Stomach (tissue), 8 donors: ENCODE measurements at regions not wholly inside any gene's neighbourhood (a gene's known extent, or its start where the extent isn't known, plus 50 kb on each side); places are given as distances from the start of the nearest gene placed in this dataset.

Source experiments
- DNase-seq, 2 donors: peaks; one replicate each; pipeline versions ENCODE4 v3.0.0 to v3.0.0-alpha.2; 2013 to 2019
- H3K27ac ChIP-seq, 5 donors: fragments of 200-600 bp in 4 of 5; sonication (generic) in 4 of 5; one replicate each; pipeline ENCODE4 v1.5.1; 2013 to 2019; ENCODE audit warnings: mild to moderate bottlenecking in 1 of 5, moderate library complexity in 1 of 5
- H3K27me3 ChIP-seq, 3 donors: fragments of 200-600 bp; sonication (generic); one replicate each; pipeline ENCODE4 v1.5.1; 2017 to 2019; ENCODE audit warnings: mixed run types in 1 of 3
- H3K36me3 ChIP-seq, 4 donors: fragments of 200-600 bp; sonication (generic); 1 replicate in 3 of 4; 2 replicates in 1 of 4; pipeline ENCODE4 v1.5.1; 2016 to 2019
- H3K4me1 ChIP-seq, 4 donors: fragments of 200-600 bp; sonication (generic); one replicate each; pipeline ENCODE4 v1.5.1; 2016 to 2019
- H3K4me3 ChIP-seq, 4 donors: fragments of 200-600 bp; sonication (generic) in 3 of 4; one replicate each; pipeline ENCODE4 v1.5.1; 2016 to 2019; ENCODE audit warnings: mild to moderate bottlenecking in 1 of 4
- H3K9me3 ChIP-seq, 4 donors: fragments of 200-600 bp; sonication (generic); one replicate each; pipeline ENCODE4 v1.5.1; 2016 to 2019
- EP300 ChIP-seq: sonication (generic); formaldehyde crosslinking; IDR thresholded peaks from one replicate; pipeline ENCODE4 v1.6.1; 2017; ENCODE audit warnings: antibody characterized with exemption
- POLR2A ChIP-seq, 4 donors: fragments of 450-650 bp; IDR thresholded peaks; one replicate each; pipeline ENCODE4 v1.6.1; 2016; ENCODE audit warnings: antibody characterized with exemption in 4 of 4, control low read depth in 2 of 4, mild to moderate bottlenecking in 1 of 4, moderate library complexity in 1 of 4
- POLR2AphosphoS5 ChIP-seq, 3 donors: sonication (generic); formaldehyde crosslinking; IDR thresholded peaks; one replicate each; pipeline ENCODE4 v1.6.1; 2016; ENCODE audit warnings: antibody characterized with exemption in 3 of 3
- WGBS, 5 donors: extraction: QIAGEN DNeasy Blood & Tissue Kit in 3 of 5; methylation state at CpG; one replicate each; pipeline versions ENCODE4 v1.1.5 to v1.1.7; 2013 to 2018; 5-methylcytosine and 5-hydroxymethylcytosine counted together
- intact Hi-C: fragments of 100-400 bp; cut with DNase I; formaldehyde crosslinking; loops from one replicate; pipeline ENCODE4 v1.15.1; 2023; ENCODE audit warnings: low total_unique reads
- TF ChIP-seq, protein P1 (sequence below), 7 experiments: fragments of 450-650 bp in 4 of 7; fragments of 200-600 bp in 3 of 7; sonication (generic) in 3 of 7; IDR thresholded peaks; one replicate each; pipeline ENCODE4 v1.5.1; 2016 to 2019; ENCODE audit warnings: antibody characterized with exemption in 7 of 7, control low read depth in 2 of 7, mild to moderate bottlenecking in 1 of 7
- donor health status: healthy with polysubstance abuse.
- donor health status: Bipolar disorder and iron deficiency.
- donor health status: healthy.

GRCh38 chr14:65804439-65805112, 392.0 kb downstream of the FUT8 start:
- no peak for TF ChIP-seq EP300
- no peaks in the 10 kb centered on the region for H3K4me1 ChIP-seq
- no peak overlapping the region for H3K27ac ChIP-seq
- no peaks in the 10 kb centered on the region for H3K36me3 ChIP-seq
- no peaks in the 10 kb centered on the region for H3K27me3 ChIP-seq
- intact Hi-C loops = no loop called here
- no peak overlapping the region for H3K4me3 ChIP-seq
- WGBS, 5 donors = 71 to 82% (median 81%) methylated on average over 10 to 14 of the region's 14 CpGs
- H3K9me3 ChIP-seq = peaks cover 3 to 23% (median 12%) of the 10 kb centered on the region in 4 donors
- no peak for DNase-seq

DNA sequence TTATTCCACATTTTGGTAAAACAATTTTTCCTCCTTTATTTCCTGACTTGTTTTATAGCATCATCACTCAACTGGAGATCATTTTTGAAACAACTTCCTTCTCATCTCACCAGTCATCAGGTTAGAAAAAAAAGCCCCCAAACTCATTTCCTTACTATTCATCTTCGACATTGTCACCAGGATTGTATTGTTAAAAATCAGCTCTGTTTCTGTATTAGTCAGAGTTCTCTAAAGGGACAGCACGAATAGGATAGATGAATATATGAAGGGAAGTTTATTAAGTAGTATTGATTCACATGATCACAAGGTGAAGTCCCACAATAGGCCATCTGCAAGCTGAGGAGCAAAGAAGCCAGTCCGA, 392.6 kb downstream of the FUT8 start:
- H3K27ac ChIP-seq = no peak overlapping the region
- H3K27me3 ChIP-seq = no peaks in the 10 kb centered on the region
- intact Hi-C loops = no loop called here
- peaks cover 3 to 23% (median 12%) of the 10 kb centered on the region in 4 donors for H3K9me3 ChIP-seq
- no peak for TF ChIP-seq POLR2A (IDR thresholded peaks at IDR 0.05)
- TF ChIP-seq EP300 = no peak
- no peak for DNase-seq
- no peak overlapping the region for H3K4me3 ChIP-seq
- 84 to 90% (median 85%) methylated on average over 3 of the region's 3 CpGs for WGBS, 5 donors
- no peaks in the 10 kb centered on the region for H3K36me3 ChIP-seq
- H3K4me1 ChIP-seq = no peaks in the 10 kb centered on the region

GRCh38 chr14:65808390-65808789, 395.9 kb downstream of the FUT8 start:
- peaks cover 3 to 23% (median 12%) of the 10 kb centered on the region in 4 donors for H3K9me3 ChIP-seq
- no peaks in the 10 kb centered on the region for H3K4me1 ChIP-seq
- H3K27me3 ChIP-seq = peaks cover 0 to 4% (median 0%) of the 10 kb centered on the region in 3 donors
- TF ChIP-seq, protein P1, sequence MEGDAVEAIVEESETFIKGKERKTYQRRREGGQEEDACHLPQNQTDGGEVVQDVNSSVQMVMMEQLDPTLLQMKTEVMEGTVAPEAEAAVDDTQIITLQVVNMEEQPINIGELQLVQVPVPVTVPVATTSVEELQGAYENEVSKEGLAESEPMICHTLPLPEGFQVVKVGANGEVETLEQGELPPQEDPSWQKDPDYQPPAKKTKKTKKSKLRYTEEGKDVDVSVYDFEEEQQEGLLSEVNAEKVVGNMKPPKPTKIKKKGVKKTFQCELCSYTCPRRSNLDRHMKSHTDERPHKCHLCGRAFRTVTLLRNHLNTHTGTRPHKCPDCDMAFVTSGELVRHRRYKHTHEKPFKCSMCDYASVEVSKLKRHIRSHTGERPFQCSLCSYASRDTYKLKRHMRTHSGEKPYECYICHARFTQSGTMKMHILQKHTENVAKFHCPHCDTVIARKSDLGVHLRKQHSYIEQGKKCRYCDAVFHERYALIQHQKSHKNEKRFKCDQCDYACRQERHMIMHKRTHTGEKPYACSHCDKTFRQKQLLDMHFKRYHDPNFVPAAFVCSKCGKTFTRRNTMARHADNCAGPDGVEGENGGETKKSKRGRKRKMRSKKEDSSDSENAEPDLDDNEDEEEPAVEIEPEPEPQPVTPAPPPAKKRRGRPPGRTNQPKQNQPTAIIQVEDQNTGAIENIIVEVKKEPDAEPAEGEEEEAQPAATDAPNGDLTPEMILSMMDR (IDR thresholded peaks at IDR 0.05) = no peak
- TF ChIP-seq POLR2A (IDR thresholded peaks at IDR 0.05) (no peak), EP300 (no peak), POLR2AphosphoS5 (IDR thresholded peaks at IDR 0.05) (no peak)
- no peak overlapping the region for H3K27ac ChIP-seq
- no peak for DNase-seq
- 96 to 98% (median 98%) methylated on average over 2 of the region's 2 CpGs for WGBS, 5 donors
- no peak overlapping the region for H3K4me3 ChIP-seq
- H3K36me3 ChIP-seq = no peaks in the 10 kb centered on the region
- intact Hi-C loops = no loop called here

DNA sequence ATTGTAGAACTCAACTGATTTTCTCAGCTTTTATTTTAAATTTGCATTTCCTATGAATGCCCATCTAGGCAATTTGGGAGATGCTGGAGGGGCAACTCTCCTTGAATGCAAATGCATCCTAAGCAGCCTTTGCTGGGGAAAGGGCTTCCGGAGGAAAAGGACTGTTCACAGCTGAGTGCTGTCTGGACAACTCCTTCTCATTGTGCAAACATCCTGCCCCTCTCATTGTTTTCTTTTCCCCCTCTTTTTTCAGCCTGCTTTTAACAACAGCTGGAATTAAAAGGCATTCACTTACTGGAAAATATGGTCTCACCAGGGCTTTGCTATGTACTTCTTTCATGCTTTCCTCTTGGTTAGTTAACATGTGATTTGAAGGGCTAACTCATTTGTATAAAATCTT, 397.8 kb downstream of the FUT8 start:
- intact Hi-C loops = no loop called here
- DNase-seq = no peak
- TF ChIP-seq POLR2A (IDR thresholded peaks at IDR 0.05) (no peak), POLR2AphosphoS5 (IDR thresholded peaks at IDR 0.05) (no peak), EP300 (no peak)
- TF ChIP-seq, protein P1 (IDR thresholded peaks at IDR 0.05) = no peak
- no peak overlapping the region for H3K27ac ChIP-seq
- H3K27me3 ChIP-seq = peaks cover 0 to 4% (median 0%) of the 10 kb centered on the region in 3 donors
- peaks cover 3 to 23% (median 12%) of the 10 kb centered on the region in 4 donors for H3K9me3 ChIP-seq
- no peaks in the 10 kb centered on the region for H3K36me3 ChIP-seq
- no peak overlapping the region for H3K4me3 ChIP-seq
- no peaks in the 10 kb centered on the region for H3K4me1 ChIP-seq
- WGBS, 5 donors = 45 to 88% (median 70%) methylated on average over 1 of the region's 1 CpG

DNA sequence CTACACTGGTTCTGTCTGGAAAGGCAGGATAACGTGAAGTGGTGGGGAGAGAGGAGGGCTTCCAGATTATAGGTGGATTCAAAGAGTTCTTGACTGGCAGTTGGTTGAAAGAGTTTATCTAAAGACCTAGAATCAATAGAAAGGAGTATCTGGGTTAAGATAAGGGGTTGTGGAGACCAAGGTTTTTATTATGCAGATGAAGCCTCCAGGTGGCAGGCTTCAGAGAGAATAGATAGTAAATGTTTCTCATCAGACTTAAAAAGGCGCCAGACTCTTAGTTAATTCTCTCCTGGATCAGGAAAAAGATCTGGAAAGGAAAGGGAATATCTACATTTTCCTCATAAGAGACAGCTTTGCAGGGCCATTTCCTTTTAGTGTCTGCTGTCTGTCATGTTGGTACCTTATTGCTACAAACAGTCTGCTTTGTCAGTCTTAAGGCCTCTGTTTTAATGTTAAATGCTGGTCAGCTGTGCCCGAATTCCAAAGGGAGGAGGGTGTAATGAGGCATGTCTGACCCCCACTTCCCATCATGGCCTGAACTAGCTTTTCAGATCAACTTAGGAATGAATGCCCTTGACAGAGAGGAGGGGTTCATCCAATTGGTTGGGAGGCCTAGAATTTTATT, 401.3 kb downstream of the FUT8 start:
- H3K36me3 ChIP-seq = no peaks in the 10 kb centered on the region
- intact Hi-C loops = no loop called here
- 67 to 80% (median 75%) methylated on average over 3 of the region's 3 CpGs for WGBS, 5 donors
- peaks cover 0 to 4% (median 0%) of the 10 kb centered on the region in 3 donors for H3K27me3 ChIP-seq
- peaks cover 0 to 5% (median 2%) of the 10 kb centered on the region in 4 donors for H3K9me3 ChIP-seq
- no peak overlapping the region for H3K27ac ChIP-seq
- H3K4me1 ChIP-seq = no peaks in the 10 kb centered on the region
- TF ChIP-seq EP300 (no peak), POLR2A (IDR thresholded peaks at IDR 0.05) (no peak), POLR2AphosphoS5 (IDR thresholded peaks at IDR 0.05) (no peak)
- TF ChIP-seq, protein P1 (IDR thresholded peaks at IDR 0.05) = no peak
- no peak overlapping the region for H3K4me3 ChIP-seq
- DNase-seq = no peak
